SK-N-SH (cell line): ENCODE measurements at regions not wholly inside any gene's neighbourhood (a gene's known extent, or its start where the extent isn't known, plus 50 kb on each side); places are given as distances from the start of the nearest gene placed in this dataset.

ENCODE experiments used
- CTCF ChIA-PET: fragments of 300-600, 350-600 bp; formaldehyde crosslinking; extraction: SDS; loops from one replicate; lab custom pipeline; 2021; lab: Yijun Ruan, JAX
- POLR2A ChIA-PET: fragments of 350-600 bp; sonication (Branson Sonifier 250); formaldehyde crosslinking; extraction: SDS; loops from one replicate; lab custom pipeline; 2020; ENCODE audit warnings: antibody characterized with exemption, inconsistent platforms; lab: Yijun Ruan, JAX
- DNase-seq: peaks from one replicate; pipeline ENCODE4 v3.0.0; 2012
- H2AFZ ChIP-seq: fragments of 200-600 bp; sonication (generic); 2 replicates; pipeline ENCODE4 v1.8.1; 2016; ENCODE audit warnings: antibody characterized with exemption, mild to moderate bottlenecking, low read depth
- H3F3A ChIP-seq: fragments of 200-600 bp; sonication (generic); replicated peaks from 2 replicates; pipeline ENCODE3; 2016; ENCODE audit warnings: antibody characterized with exemption, mild to moderate bottlenecking; ENCODE audit not compliant: insufficient read depth
- H3K27ac ChIP-seq, 2 experiments: fragments of 200-500 bp in 1 of 2; fragments of 200-600 bp in 1 of 2; sonication (Bioruptor generic) in 1 of 2; sonication (generic), shearing (Covaris generic) in 1 of 2; 2 replicates each; pipeline versions ENCODE4 v1.5.1 to v1.6.1; 2014 to 2016; ENCODE audit warnings: low read depth in 2 of 2, inconsistent platforms in 1 of 2, low read length in 1 of 2, mild to moderate bottlenecking in 1 of 2, mixed read lengths in 1 of 2
- H3K27me3 ChIP-seq: fragments of 200-600 bp; sonication (generic), shearing (Covaris generic); 2 replicates; pipeline ENCODE4 v1.6.1; 2016; ENCODE audit warnings: mixed run types; ENCODE audit not compliant: insufficient read depth
- H3K36me3 ChIP-seq, 2 experiments: fragments of 200-500 bp in 1 of 2; fragments of 200-600 bp in 1 of 2; sonication (Bioruptor generic) in 1 of 2; sonication (generic) in 1 of 2; replicated peaks in 1 of 2; 2 replicates each; pipeline versions ENCODE3 to v1.5.1; 2014 to 2016; ENCODE audit warnings: low read length in 1 of 2, mild to moderate bottlenecking in 1 of 2; ENCODE audit not compliant: insufficient read depth in 2 of 2, control insufficient read depth in 1 of 2
- H3K4me1 ChIP-seq, 2 experiments: fragments of 200-500 bp in 1 of 2; fragments of 200-600 bp in 1 of 2; sonication (Bioruptor generic) in 1 of 2; sonication (generic), shearing (Covaris generic) in 1 of 2; 2 replicates each; pipeline versions ENCODE4 v1.5.1 to v1.6.1; 2014 to 2016; ENCODE audit warnings: low read depth in 1 of 2, low read length in 1 of 2, mixed run types in 1 of 2; ENCODE audit not compliant: insufficient read depth in 2 of 2, control insufficient read depth in 1 of 2
- H3K4me2 ChIP-seq: fragments of 200-600 bp; sonication (generic), shearing (Covaris generic); 2 replicates; pipeline ENCODE4 v1.6.1; 2017; ENCODE audit warnings: mixed run types
- H3K4me3 ChIP-seq, 2 experiments: fragments of 200-500 bp in 1 of 2; fragments of 200-600 bp in 1 of 2; sonication (Bioruptor generic) in 1 of 2; sonication (generic), shearing (Covaris generic) in 1 of 2; 2 replicates each; pipeline versions ENCODE4 v1.5.1 to v1.8.1; 2014 to 2016; ENCODE audit warnings: low read depth in 2 of 2, inconsistent platforms in 1 of 2, low read length in 1 of 2, mild to moderate bottlenecking in 1 of 2, mixed read lengths in 1 of 2, moderate library complexity in 1 of 2
- H3K79me2 ChIP-seq: fragments of 200-600 bp; sonication (generic); 2 replicates; pipeline ENCODE4 v1.8.1; 2017; ENCODE audit warnings: mild to moderate bottlenecking; ENCODE audit not compliant: insufficient read depth
- H3K9ac ChIP-seq: fragments of 200-600 bp; sonication (generic); 2 replicates; pipeline ENCODE4 v1.6.1; 2017; ENCODE audit warnings: mixed run types
- H3K9me2 ChIP-seq: fragments of 200-600 bp; sonication (generic); 2 replicates; pipeline ENCODE4 v1.6.1; 2017; ENCODE audit warnings: mixed run types
- H3K9me3 ChIP-seq: fragments of 200-600 bp; sonication (generic); 2 replicates; pipeline ENCODE4 v1.6.1; 2017; ENCODE audit warnings: mixed run types, mild to moderate bottlenecking, moderate library complexity
- H4K20me1 ChIP-seq: fragments of 200-600 bp; sonication (generic); 2 replicates; pipeline ENCODE4 v1.6.1; 2017; ENCODE audit warnings: mild to moderate bottlenecking, mixed run types; ENCODE audit not compliant: insufficient read depth
- CTCF ChIP-seq: fragments of 200-600 bp; sonication (generic); IDR thresholded peaks from 2 replicates; pipeline ENCODE4 v1.6.1; 2017; ENCODE audit warnings: antibody characterized with exemption, mild to moderate bottlenecking, moderate library complexity
- EP300 ChIP-seq, 2 experiments: IDR thresholded peaks; 2 replicates each; pipeline versions ENCODE4 v1.4.0 to v1.6.1; 2012; ENCODE audit warnings: borderline replicate concordance in 1 of 2, low read depth in 1 of 2, low read length in 1 of 2
- FOSL2 ChIP-seq: IDR thresholded peaks from 2 replicates; pipeline ENCODE4 v1.4.0; 2012; ENCODE audit warnings: low read depth, mild to moderate bottlenecking, moderate library complexity, borderline replicate concordance
- FOXJ3 ChIP-seq: sonication (generic); formaldehyde crosslinking; IDR thresholded peaks from 2 replicates; pipeline ENCODE4 v1.5.1; 2020; ENCODE audit warnings: mild to moderate bottlenecking, missing genetic modification reagents
- GABPA ChIP-seq: IDR thresholded peaks from 2 replicates; pipeline ENCODE4 v1.4.0; 2012; ENCODE audit warnings: low read depth, mild to moderate bottlenecking
- GATA2 ChIP-seq: sonication (generic); formaldehyde crosslinking; IDR thresholded peaks from 2 replicates; pipeline ENCODE4 v1.5.0; 2020; ENCODE audit warnings: mild to moderate bottlenecking, missing genetic modification reagents
- JUND ChIP-seq: IDR thresholded peaks from 2 replicates; pipeline ENCODE4 v1.4.0; 2012
- MEF2A ChIP-seq: IDR thresholded peaks from 2 replicates; pipeline ENCODE4 v1.4.0; 2012; ENCODE audit warnings: low read depth, borderline replicate concordance
- MXI1 ChIP-seq: IDR thresholded peaks from 2 replicates; pipeline ENCODE4 v1.6.1; 2012; ENCODE audit warnings: mild to moderate bottlenecking, low read depth, low read length, improper control_type of control experiment
- NFIC ChIP-seq: IDR thresholded peaks from 2 replicates; pipeline ENCODE4 v1.4.0; 2012; ENCODE audit warnings: borderline replicate concordance
- NRF1 ChIP-seq: IDR thresholded peaks from 2 replicates; pipeline ENCODE4 v1.6.1; 2012; ENCODE audit warnings: low read depth, mild to moderate bottlenecking, low read length
- RFX5 ChIP-seq: IDR thresholded peaks from 2 replicates; pipeline ENCODE4 v1.6.1; 2012; ENCODE audit warnings: mild to moderate bottlenecking, improper control_type of control experiment, low read length
- SIN3A ChIP-seq: IDR thresholded peaks from 2 replicates; pipeline ENCODE4 v1.6.1; 2012; ENCODE audit warnings: low read depth, mild to moderate bottlenecking, low read length, moderate library complexity, borderline replicate concordance
- TAF1 ChIP-seq: IDR thresholded peaks from 2 replicates; pipeline ENCODE4 v1.6.1; 2012; ENCODE audit warnings: low read depth, mild to moderate bottlenecking, low read length, moderate library complexity, borderline replicate concordance
- TCF12 ChIP-seq: IDR thresholded peaks from 2 replicates; pipeline ENCODE4 v1.4.0; 2012
- TEAD4 ChIP-seq: IDR thresholded peaks from 2 replicates; pipeline ENCODE4 v1.4.0; 2012; ENCODE audit warnings: mild to moderate bottlenecking, borderline replicate concordance; ENCODE audit not compliant: insufficient read depth
- USF1 ChIP-seq: IDR thresholded peaks from 2 replicates; pipeline ENCODE4 v1.4.0; 2012; ENCODE audit warnings: low read depth, borderline replicate concordance
- WGBS: methylation state at CpG from one replicate; pipeline ENCODE4 v1.1.6; 2017; ENCODE audit warnings: low lambda C conversion rate; 5-methylcytosine and 5-hydroxymethylcytosine counted together
- TF ChIP-seq, protein P1 (sequence below): IDR thresholded peaks from 2 replicates; pipeline ENCODE4; 2012
- TF ChIP-seq, protein P2 (sequence below): fragments of 150-350 bp; IDR thresholded peaks from 2 replicates; pipeline ENCODE4 v1.6.1; 2017; ENCODE audit warnings: antibody characterized with exemption, low read length, low read depth, borderline replicate concordance
- TF ChIP-seq, protein P3 (sequence below): IDR thresholded peaks from 2 replicates; pipeline ENCODE4 v1.4.0; 2012; ENCODE audit warnings: low read depth

DNA sequence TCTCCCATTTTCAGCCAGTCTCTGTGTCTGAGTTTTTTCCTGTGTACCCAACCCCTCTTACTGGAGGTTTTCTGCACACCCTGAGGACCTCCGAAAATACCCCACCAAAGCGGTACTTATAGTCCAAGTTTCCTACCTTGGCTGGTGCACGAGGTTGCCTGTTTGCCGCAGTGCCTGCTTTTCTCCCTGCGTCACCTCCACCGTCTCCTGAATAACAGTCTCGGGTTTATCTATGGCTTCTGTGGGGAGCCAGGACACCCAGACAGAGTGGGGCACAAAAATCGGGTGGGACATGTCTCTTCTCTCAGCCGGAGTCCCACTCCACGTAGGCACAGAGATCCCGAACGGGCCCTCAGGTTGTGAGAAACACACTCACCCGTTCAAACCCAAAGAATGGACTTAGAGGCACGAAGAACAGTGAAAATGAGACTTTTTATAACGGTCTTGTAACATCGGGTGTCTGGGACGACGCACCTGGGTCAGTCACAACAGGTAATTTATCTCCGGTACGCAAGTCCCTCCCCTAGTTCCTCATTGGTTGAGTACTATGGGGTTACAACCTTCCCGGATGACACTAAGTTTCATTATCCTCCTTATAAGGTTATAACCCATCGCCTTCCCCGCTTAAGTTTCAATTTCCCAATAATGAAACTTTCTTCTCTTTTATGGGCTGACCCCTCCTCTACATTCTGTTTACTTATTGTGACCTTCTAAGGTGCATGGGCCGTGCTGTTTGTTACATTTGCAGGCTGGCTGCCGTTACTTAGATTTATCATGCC, 970.2 kb upstream of the COX7C start:
- H3K27me3 ChIP-seq: no peaks in the 10 kb centered on the region
- POLR2A ChIA-PET: no interaction called here
- DNase-seq: no peak
- no peaks in the 10 kb centered on the region for H3F3A ChIP-seq
- no peak overlapping the region for H2AFZ ChIP-seq
- CTCF ChIA-PET: no interaction called here
- H3K9me2 ChIP-seq: no peaks in the 10 kb centered on the region
- no peaks in the 10 kb centered on the region for H4K20me1 ChIP-seq
- H3K9me3 ChIP-seq: no peaks in the 10 kb centered on the region
- no peak for TF ChIP-seq RFX5
- no peak for TF ChIP-seq USF1
- no peak for TF ChIP-seq FOSL2
- no peak for TF ChIP-seq MEF2A
- TF ChIP-seq EP300 (IDR thresholded peaks at IDR 0.05; ENCODE audit: borderline replicate concordance in 1 of 2, low read depth in 1 of 2, low read length in 1 of 2): no peak
- no peak for TF ChIP-seq GATA2 (CRISPR knock-in tag)
- no peak for TF ChIP-seq TCF12
- TF ChIP-seq TEAD4: no peak
- no peak for TF ChIP-seq JUND
- no peak for TF ChIP-seq GABPA
- no peak for TF ChIP-seq TAF1
- TF ChIP-seq, protein P1, sequence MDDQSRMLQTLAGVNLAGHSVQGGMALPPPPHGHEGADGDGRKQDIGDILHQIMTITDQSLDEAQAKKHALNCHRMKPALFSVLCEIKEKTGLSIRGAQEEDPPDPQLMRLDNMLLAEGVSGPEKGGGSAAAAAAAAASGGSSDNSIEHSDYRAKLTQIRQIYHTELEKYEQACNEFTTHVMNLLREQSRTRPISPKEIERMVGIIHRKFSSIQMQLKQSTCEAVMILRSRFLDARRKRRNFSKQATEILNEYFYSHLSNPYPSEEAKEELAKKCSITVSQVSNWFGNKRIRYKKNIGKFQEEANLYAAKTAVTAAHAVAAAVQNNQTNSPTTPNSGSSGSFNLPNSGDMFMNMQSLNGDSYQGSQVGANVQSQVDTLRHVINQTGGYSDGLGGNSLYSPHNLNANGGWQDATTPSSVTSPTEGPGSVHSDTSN: no peak
- no peak for TF ChIP-seq NFIC
- no peak for TF ChIP-seq FOXJ3 (CRISPR knock-in tag)
- no peak for TF ChIP-seq NRF1
- no peak for TF ChIP-seq CTCF
- TF ChIP-seq SIN3A: no peak
- TF ChIP-seq, protein P2, sequence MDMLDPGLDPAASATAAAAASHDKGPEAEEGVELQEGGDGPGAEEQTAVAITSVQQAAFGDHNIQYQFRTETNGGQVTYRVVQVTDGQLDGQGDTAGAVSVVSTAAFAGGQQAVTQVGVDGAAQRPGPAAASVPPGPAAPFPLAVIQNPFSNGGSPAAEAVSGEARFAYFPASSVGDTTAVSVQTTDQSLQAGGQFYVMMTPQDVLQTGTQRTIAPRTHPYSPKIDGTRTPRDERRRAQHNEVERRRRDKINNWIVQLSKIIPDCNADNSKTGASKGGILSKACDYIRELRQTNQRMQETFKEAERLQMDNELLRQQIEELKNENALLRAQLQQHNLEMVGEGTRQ: no peak
- no peak for TF ChIP-seq MXI1
- TF ChIP-seq, protein P3, sequence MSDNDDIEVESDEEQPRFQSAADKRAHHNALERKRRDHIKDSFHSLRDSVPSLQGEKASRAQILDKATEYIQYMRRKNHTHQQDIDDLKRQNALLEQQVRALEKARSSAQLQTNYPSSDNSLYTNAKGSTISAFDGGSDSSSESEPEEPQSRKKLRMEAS: no peak
- H3K9ac ChIP-seq: no peak overlapping the region
- H3K4me3 ChIP-seq: no peak overlapping the region
- no peaks in the 10 kb centered on the region for H3K4me1 ChIP-seq
- H3K79me2 ChIP-seq: no peaks in the 10 kb centered on the region
- WGBS: 57% methylated on average over 24 of the region's 25 CpGs
- H3K4me2 ChIP-seq: no peak overlapping the region
- no peaks in the 10 kb centered on the region for H3K36me3 ChIP-seq
- no peak overlapping the region for H3K27ac ChIP-seq
